GM18498 (cell line): ENCODE measurements at regions not wholly inside any gene's neighbourhood (a gene's known extent, or its start where the extent isn't known, plus 50 kb on each side); places are given as distances from the start of the nearest gene placed in this dataset.
"Not testable (repeated sequence)": the region's sequence is repeated elsewhere in the genome, so short reads cannot be mapped to it uniquely, and the experiment has no call there.

ENCODE experiments used
- ATAC-seq: cut with Tn5 transposase; IDR thresholded peaks from one replicate; pipeline ENCODE4 v1.9.1; 2021; ENCODE audit warnings: mild to moderate bottlenecking, moderate library complexity; ENCODE audit not compliant: unreplicated experiment

DNA sequence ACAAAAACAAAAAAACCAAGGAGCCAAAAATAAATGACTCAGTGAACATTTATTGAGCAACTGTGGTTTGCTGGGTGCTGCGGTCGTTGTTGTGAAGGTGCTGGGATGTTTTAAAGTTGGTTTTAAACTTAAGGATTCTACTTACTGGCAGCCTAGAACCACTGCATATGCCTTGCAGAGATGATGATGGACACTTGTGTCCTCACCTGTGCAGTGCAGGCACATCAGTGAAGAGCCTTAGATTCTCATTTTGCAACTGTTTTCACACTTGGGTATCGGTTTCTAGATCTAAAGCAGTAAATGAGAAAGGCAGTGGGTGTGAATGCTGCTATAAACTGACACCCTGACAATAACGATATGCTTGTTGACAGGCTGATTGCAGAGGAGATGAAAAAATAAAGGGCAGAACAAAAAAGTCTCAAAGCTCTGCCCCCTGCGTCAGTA, 68.8 kb downstream of the UTRN start:
- ATAC-seq = peak; percentile 87

DNA sequence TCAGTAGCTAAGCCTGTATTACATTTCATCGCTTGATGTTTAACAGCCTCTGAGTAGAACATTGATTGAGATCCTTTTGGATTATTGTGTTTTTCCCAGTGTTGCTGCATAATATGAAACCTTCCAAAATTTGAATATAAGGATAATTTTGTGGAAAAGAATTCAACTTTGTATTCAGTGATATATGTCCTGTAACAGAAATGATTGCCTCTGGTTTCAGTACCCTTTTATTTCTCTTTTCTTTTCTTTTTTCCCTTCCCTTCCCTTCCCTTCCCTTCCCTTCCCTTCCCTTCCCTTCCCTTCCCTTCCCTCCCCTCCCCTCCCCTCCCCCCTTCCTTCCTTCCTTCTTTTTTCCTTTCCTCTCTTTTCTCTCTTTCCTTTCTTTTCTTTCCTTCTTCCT, 74.6 kb downstream of the UTRN start:
- no peak for ATAC-seq

DNA sequence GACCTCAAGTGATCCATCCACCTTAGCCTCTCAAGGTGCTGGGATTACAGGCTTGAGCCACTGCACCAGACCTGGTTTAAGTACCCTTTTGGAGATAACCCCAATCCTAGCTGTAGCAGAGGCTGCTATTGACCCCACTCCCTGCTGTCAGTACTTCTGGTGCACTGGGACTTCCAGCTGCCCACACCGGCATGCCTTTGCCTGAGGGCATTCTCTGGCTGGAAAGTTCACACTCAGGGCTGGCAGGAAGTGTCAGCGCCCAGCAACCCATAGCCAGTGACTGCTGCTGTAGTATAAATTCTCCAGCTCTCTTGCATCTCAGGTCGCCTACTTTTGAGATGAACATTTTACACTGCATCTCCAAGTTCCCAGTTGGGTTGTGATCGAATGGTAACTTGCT, 75.3 kb downstream of the UTRN start:
- ATAC-seq = no peak

DNA sequence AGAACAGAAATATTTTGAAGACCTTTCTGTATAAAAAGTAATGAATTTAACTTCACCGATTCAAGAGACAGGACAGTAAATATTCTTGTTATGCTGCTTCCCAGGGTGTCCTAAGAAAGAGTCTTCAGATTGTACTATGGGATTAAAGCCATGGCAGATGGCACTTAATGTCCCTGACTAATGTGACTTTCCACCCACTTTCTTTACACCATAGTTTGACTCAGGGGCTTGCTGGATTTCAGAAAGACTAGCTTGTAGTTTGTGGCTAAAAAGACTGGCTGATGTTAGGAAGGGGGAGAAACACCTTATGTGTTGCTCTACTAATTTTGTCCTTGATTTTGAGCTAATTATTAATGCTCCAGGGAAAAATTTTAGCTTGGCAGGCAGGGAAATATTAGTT, 75.9 kb downstream of the UTRN start:
- no peak for ATAC-seq

DNA sequence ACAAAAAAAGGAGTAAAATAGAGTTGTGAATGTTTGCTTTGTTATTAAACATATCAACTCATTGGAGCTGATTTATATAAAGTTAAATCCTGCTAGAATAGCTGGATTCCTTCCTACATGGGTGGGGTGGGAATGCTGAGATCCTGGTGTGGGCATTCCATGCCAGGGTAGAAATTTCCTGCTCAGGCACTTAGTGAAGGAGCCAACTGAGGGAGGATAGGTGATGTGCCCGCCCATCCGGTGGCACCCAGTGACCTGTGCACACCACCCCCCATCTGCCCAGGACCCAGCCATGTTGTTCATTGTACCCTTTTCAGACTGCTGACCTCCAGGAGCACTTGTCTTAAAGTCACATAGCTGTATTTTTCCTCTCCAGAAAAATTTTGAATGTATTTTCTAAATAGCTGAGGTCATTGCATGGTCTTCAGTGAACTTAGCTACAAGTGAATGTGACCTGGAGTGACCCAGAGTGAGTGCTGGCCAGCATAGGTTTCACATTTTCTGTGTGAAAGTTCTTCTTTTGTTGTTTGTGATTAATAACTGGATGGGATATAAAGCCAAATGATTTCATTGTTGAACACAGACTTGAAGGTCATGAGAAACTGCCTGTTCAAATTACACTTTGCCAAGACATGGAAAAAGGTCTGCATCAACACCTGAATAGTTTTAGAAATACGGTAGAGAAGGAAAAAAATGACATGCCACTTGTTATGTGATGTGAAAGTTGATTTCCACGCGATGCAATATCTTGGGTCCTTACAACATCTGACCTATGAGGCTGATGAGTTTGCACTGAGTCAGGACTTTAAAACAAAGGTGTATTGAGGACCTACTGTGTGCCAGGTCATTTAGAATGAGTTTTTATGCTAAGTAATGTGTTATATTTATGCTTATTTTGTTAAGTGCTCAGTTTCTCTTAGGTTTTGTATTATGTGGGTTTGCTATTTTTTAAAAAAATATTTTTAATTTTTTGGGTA, 77.2 kb downstream of the UTRN start:
- ATAC-seq = no peak

DNA sequence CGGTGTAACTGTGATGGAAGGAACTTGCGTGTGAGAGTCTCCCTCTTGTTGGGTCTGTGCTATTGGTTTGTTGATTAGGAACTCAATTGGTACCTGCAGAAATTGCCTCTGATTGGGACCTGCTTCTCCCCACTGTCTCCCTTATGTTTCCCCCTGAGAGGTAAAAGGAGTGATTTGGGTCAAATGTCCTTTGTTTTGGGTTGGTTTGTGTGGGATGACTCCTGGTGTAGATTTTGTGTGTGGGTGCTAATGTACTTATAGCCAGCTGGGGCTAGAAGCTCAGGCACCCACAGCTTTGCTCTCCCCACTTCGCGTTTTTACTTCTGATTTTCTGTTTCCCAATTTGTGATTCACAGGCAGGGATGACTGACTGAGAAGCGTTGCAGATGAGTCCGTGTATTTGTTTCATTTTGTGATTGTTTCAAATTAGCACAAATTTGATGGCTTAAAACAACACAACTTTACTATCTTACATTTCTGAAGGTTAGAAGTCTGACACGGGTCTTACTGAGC, 79.1 kb downstream of the UTRN start:
- no peak for ATAC-seq

DNA sequence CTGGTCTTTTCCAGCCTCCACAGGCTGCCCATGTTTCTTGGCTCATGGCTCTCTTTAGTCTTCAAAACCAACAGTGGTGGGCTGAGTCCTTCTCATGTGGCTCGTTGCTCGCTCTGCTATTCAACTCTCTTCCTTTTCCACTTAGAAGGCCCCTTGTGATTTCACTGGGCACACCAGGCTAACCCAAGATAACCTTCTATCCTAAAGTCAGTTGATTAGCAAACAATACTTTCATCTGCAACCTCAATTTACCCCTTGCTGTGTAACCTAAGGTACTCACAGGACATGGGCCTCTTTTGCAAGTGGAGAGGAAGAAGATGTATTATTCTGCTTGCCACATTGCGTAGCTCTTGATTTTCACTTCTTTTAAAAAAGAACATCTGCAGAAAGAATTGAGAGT, 79.6 kb downstream of the UTRN start:
- ATAC-seq = no peak

DNA sequence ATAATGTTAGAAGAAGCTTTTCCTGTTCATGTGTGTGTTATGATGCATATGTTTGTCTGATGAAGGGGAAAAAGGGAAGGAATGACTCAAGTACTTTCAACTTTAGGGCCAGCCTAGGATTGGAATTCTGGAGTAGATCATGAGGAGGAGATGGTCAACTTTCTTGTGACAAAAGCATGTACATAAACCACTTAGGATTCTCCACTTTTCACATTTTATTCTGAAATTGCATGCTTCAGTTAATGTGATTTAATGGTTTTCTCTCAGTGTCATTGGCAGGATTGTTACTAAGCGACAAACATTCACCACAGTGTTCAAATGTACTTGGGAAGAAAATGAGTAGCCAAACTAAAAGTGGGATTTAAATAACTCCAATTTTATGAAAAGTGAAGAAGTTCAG, 80.1 kb downstream of the UTRN start:
- no peak for ATAC-seq

DNA sequence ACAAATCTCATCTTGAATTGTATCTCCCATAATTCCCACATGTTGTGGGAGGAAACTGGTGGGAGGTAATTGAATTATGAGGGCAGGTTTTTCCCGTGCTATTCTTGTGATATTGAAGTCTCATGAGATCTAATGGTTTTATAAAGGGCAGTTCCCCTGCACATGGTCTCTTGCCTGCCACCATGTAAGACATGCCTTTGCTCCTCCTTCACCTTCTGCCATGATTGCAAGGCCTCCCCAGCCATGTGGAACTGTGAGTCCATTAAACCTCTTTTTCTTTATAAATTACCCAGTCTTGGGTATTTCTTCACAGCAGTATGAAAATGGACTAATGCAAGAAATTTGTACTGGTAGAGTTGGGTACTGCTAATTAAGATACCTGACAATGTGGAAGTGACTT, 84.6 kb downstream of the UTRN start:
- not testable (repeated sequence) for ATAC-seq

DNA sequence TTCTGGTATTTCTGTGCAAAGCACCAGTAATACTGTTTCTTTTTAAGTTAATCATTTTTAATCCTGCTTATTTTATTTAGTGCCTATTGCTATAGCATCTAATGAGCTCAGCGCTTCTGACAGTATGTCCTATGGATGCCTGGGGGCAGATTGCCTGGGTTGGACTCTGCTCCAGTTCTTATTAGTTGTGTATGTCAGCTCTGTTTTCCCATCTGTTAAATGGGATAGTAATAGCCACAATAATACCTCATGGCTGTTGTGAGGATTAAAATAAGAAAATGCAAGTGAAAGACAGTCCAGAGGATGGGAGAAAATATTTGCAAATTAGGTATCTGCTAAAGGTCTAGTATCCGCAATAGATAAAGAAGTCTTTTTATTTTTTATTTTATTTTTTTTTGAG, 87.0 kb downstream of the UTRN start:
- ATAC-seq = no peak

DNA sequence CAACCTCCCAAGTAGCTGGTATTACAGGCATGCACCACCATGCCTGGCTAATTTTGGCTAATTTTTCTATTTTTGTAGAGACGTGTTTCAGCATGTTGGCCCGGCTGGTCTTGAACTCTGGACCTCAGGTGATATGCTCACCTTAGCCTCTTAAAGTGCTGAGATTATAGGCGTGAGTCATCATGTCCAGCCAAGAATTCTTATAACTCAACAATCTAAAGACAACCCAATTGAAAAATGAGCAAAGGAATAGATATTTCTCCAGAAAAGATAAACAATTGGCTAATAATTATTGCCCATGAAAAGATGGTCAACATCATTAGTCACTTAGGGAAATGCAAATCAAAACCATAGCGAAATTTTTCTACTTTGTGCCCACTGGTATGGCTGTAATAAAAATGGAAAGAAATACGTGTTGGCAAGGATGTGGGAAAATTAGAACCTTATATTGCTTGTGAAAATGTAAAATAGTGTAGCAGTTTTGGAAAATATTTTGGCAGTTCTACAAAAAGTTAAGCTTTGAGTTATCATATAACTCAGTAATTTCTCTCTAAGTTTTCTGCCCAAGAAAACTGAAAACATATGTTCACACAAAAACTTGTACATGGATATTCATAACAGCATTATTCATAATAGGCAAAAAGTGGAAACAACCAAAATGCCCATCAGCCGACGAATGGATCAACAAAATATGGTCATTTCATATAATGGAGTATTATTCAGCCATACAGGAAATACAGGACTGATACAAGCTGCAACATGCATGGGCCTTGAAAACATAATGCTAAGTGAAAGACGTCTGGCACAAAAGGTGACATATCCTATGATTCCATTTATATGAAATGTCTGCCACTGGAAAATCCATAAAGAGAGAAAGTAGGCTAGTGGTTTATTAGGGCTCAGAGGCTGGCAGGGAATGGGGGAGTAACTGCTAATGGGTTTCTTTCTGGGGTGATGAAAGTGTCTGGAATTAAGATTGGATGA, 87.8 kb downstream of the UTRN start:
- no peak for ATAC-seq

DNA sequence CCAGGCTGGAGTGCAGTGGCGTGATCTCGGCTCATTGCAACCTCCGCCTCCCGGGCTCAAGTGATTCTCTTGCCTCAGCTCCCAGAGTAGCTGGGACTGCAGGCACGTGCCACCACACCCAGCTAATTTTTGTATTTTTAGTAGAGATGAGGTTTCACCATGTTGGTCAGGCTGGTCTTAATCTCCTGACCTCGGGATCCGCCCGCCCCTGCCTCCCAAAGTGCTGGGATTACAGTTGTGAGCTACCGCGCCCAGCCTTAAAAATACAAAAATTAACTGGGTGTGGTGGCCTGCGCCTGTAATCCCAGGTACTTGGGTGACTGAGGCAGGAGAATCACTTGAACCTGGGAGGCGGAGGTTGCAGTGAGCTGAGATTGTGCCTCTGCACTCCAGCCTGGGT, 89.4 kb downstream of the UTRN start:
- not testable (repeated sequence) for ATAC-seq

DNA sequence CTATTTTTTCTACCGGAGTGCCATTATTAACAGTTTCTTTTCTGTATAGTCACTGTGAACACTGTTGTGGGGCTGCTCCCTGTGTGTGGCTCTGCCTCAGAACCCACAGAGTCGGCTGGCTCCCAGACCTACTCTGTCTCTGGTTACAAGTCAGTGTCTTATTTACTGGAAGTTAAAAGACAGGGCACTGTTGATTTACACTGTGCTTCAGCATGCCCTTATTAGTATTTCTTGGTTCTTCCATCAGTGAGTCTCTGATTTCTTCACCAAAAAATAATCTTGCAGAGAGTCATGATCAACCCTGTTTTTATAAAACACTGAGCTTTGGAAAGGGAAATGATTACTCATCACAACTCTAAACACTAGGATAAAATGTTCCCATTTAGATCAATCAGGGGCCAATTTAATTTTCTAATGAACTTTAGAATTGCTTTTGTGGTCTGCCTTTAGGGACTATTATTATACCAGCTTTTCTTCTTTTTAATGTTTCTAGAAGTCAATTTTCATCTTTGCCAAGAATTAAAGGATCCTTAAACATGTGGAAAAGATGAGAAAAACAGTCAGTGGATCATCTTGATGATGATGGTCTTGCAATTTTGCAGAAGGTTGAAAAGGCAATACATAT, 92.6 kb downstream of the UTRN start:
- no peak for ATAC-seq

DNA sequence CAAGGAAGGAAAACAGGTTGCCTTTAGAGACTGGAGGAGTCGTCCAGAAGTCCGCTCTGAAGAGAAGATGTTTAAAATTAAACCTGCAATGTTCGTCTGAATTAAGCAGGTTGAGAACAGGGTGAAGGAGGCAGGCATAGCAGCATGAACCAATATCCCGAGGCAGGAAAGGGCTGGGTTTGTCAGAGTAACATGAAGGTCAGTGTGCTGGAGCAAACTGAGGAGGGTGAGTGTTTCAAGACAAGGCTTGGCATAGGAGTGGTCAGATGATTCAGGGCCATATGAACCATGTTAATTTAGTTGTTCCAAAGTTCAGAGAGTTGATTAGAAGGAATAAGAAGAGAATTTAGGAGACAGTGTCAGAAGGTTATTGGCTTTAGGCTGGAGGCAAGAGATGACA, 93.3 kb downstream of the UTRN start:
- ATAC-seq = no peak

DNA sequence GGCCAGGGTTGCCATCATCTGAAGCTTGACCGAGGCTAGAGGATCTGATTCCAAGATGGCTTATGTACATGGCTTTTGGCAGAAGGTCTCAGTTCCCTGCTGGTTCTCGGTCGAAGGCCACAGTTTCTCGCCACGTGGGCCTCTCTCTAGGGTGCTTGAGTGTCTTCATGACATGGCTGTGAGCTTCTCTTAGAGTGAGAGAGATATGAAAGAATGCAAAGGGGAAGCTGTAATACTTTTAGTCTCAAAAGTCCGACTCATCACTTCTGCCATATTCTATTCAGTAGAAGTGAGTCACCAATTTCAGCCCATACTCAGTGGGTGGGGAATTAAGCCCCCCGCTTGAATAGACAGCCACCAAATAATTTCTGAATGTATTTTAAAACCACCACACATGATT, 94.2 kb downstream of the UTRN start:
- no peak for ATAC-seq

DNA sequence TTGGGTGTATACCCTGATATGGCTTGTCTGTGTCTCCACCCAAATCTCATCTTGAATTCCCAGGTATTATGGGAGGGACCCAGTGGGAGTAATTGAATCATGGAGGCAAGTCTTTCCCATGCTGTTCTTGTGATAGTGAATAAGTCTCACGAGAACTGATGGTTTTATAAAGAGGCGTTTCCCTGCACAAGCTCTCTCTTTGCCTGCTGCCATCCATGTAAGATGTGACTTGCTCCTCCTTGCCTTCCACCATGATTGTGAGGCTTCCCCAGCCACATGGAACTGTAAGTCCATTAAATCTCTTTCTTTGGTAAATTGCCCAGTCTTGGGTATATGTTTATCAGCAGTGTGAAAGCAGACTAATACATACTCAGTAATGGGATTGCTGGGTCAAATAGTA, 96.4 kb downstream of the UTRN start:
- ATAC-seq = not testable (repeated sequence)

DNA sequence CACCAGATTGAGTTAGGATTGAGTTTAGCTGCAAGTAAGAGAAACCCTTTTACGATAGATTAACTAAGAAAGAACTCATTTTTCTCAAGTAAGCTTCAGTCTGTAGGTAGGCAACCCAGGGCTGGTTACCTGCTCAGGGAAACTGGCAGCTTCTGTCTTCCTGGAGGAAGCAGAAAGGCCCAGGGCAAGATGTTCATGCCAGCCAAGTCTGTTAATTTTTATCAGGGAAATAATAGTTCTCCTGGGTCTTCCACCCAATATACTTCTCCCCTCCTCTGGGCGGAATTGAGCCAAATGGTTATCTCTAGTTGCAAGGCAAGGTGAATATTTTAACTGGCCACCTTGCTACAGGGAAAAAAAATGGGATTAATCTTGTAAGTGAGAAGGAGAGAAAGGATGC, 98.2 kb downstream of the UTRN start:
- ATAC-seq = no peak

DNA sequence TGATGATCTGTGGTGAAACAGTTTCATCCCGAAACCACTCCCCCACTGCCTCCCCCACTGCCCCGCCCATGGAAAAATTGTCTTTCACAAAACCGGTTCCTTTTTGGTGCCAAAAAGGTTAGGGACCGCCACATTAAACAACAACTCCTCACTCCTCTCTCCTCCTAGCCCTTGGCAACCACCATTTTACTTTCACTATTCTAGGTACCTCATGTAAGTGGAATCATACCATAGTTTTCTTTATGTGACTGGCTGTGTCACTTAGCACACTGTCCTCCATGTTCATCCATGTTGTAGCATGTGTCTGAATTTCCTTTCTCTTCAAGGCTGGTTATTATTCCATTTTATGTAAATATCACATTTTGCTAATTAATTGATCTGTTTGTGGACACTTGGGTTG, 99.3 kb downstream of the UTRN start:
- ATAC-seq = no peak

DNA sequence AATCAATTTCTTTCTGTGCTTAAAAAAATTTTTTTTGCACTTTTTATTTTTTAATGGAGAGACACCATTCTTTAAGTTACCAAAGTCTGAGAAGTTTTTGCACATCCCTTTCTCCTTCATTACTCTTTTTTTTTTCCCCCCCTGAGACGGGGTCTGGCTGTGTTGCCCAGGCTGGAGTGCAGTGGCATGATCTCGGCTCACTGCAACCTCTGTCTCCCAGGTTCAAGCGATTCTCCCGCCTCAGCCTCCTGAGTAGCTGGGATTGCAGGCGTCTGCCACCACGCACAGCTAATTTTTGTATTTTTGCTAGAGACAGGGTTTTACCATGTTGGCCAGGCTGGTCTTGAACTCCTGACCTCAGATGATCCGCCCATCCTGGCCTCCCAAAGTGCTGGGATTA, 104.3 kb downstream of the UTRN start:
- not testable (repeated sequence) for ATAC-seq

DNA sequence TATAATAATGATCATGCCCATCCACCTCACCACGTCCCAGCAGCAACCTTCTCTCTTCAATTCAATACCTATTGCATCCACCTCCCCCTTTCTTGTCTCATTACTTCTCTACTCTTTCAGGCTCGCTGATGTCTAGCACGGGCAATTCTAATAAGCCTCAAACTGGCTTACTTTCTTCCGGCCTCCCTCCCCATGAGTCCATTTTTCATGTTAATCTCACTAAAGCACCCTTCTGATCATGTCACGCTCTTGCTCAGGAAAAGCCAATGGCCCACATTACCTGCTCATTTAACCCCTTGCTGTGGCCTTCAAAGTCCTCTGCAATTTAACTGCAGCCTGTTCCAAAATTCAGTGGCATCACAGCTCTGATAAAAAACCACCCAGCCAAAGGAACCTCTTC, 105.1 kb downstream of the UTRN start:
- ATAC-seq = no peak

DNA sequence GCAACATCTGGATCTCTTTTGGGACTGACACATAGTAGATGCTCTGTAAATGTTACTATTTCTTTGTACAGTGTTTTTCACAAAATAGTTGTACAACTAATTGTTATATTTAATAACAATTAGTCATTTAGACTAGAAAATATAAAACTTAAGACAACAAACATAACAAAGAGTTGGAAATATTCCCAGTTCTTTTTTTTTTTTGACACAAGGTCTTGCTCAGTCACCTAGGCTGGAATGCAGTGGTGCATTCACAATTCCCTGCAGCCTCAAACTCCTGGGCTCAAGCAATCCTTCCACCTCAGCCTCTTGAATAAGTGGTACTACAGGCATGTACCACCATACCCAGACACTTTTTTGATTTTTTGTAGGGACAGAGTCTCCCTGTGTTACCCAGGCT, 105.8 kb downstream of the UTRN start:
- no peak for ATAC-seq
